ENCODE measurements at regions not wholly inside any gene's neighbourhood (a gene's known extent, or its start where the extent isn't known, plus 50 kb on each side); places are given as distances from the start of the nearest gene placed in this dataset.

DNA sequence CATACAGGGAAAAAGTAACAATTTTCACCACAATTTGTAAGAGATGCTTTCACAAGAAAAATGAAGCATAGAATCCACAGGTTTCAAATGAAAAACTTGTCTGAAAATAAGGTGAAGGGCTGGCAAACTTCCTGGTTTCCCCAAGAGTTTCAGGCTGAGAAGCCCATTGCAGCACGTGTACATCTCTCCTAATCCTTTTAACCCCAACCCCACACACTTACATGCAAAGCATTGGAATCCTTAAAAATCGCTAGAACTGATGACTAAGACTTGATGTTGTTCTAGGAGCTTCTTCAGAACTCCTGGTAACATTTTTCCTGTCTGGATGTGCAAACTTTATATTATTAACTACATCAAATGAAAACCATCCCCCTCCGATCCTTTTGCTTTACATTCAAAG lies 317.8 kb upstream of the RGMB start:
- H3K9ac ChIP-seq = no peak overlapping the region
- no peaks in the 10 kb centered on the region for H4K20me1 ChIP-seq (ENCODE audit: insufficient read depth)
- no peak overlapping the region for H3K4me3 ChIP-seq (IDR thresholded peaks at IDR 0.05; ENCODE audit: insufficient read depth, low read depth, low read length)
- no peaks in the 10 kb centered on the region for H3K36me3 ChIP-seq (ENCODE audit: insufficient read depth)
- no peaks in the 10 kb centered on the region for H3K27me3 ChIP-seq (ENCODE audit: insufficient read depth, low read depth)
- H3K4me1 ChIP-seq (ENCODE audit: low read depth, poor library complexity, severe bottlenecking) = no peaks in the 10 kb centered on the region
- no peak overlapping the region for H3K27ac ChIP-seq
- H3K4me2 ChIP-seq = no peak overlapping the region
- TF ChIP-seq, protein P1, sequence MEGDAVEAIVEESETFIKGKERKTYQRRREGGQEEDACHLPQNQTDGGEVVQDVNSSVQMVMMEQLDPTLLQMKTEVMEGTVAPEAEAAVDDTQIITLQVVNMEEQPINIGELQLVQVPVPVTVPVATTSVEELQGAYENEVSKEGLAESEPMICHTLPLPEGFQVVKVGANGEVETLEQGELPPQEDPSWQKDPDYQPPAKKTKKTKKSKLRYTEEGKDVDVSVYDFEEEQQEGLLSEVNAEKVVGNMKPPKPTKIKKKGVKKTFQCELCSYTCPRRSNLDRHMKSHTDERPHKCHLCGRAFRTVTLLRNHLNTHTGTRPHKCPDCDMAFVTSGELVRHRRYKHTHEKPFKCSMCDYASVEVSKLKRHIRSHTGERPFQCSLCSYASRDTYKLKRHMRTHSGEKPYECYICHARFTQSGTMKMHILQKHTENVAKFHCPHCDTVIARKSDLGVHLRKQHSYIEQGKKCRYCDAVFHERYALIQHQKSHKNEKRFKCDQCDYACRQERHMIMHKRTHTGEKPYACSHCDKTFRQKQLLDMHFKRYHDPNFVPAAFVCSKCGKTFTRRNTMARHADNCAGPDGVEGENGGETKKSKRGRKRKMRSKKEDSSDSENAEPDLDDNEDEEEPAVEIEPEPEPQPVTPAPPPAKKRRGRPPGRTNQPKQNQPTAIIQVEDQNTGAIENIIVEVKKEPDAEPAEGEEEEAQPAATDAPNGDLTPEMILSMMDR (conservative IDR thresholded peaks at IDR 0.05; ENCODE audit: low read depth, low read length) = no peak
- no peaks in the 10 kb centered on the region for H3K79me2 ChIP-seq (ENCODE audit: insufficient read depth, low read depth)
- no peak overlapping the region for H2AFZ ChIP-seq (ENCODE audit: low read depth)

DNA sequence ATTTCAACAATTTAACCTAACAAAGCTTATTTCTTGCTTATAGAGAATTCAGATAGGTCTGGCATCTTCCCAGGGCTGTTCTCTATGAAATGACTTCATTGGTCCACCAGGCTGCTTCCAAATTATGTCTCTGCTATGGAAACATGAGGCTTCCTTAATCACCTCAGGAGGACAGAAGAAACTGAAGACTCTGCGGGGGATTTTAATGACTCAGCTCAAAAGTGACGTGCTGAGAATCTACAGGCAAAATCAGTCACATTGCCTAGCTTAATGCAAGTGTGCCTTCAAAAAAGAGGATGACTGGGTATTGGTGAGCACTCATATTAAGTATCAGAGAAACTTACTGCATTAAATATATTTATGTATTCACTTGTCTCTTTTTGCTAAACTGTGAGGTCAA lies 315.5 kb upstream of the RGMB start:
- Histone ChIP-seq H4K20me1 (ENCODE audit: insufficient read depth) (no peaks in the 10 kb centered on the region), H3K4me1 (ENCODE audit: low read depth, poor library complexity, severe bottlenecking) (no peaks in the 10 kb centered on the region), H3K4me3 (IDR thresholded peaks at IDR 0.05; ENCODE audit: insufficient read depth, low read depth, low read length) (no peak overlapping the region), H3K36me3 (ENCODE audit: insufficient read depth) (no peaks in the 10 kb centered on the region), H3K79me2 (ENCODE audit: insufficient read depth, low read depth) (no peaks in the 10 kb centered on the region), H3K27ac (no peak overlapping the region), H3K4me2 (no peak overlapping the region), H2AFZ (ENCODE audit: low read depth) (no peak overlapping the region), H3K9ac (no peak overlapping the region), H3K27me3 (ENCODE audit: insufficient read depth, low read depth) (no peaks in the 10 kb centered on the region)
- TF ChIP-seq, protein P1 (conservative IDR thresholded peaks at IDR 0.05; ENCODE audit: low read depth, low read length) = no peak

DNA sequence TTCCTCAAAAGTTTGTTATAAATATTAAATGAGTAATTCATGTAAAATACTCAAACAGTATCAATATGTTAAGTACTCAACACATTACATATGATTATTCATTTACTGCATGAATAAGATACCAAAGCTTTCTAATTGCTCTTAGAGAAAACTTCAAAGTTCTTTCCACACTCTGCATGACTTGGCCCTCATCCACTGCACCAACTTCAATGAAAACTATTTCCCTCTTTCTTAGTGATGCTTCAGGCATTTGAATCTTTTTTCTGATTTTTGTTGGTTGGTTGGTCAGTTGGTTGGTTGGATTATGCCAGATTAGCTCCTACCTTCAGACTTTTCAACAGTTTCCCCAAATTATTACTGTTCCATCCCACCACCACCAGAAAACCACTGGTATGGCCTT lies 314.7 kb upstream of the RGMB start:
- no peak overlapping the region for H3K4me2 ChIP-seq
- H3K9ac ChIP-seq = no peak overlapping the region
- no peaks in the 10 kb centered on the region for H3K27me3 ChIP-seq (ENCODE audit: insufficient read depth, low read depth)
- H2AFZ ChIP-seq (ENCODE audit: low read depth) = no peak overlapping the region
- H3K4me1 ChIP-seq (ENCODE audit: low read depth, poor library complexity, severe bottlenecking) = no peaks in the 10 kb centered on the region
- no peak overlapping the region for H3K4me3 ChIP-seq (IDR thresholded peaks at IDR 0.05; ENCODE audit: insufficient read depth, low read depth, low read length)
- H3K36me3 ChIP-seq (ENCODE audit: insufficient read depth) = no peaks in the 10 kb centered on the region
- no peaks in the 10 kb centered on the region for H3K79me2 ChIP-seq (ENCODE audit: insufficient read depth, low read depth)
- no peaks in the 10 kb centered on the region for H4K20me1 ChIP-seq (ENCODE audit: insufficient read depth)
- no peak overlapping the region for H3K27ac ChIP-seq
- TF ChIP-seq, protein P1 (conservative IDR thresholded peaks at IDR 0.05; ENCODE audit: low read depth, low read length) = no peak

DNA sequence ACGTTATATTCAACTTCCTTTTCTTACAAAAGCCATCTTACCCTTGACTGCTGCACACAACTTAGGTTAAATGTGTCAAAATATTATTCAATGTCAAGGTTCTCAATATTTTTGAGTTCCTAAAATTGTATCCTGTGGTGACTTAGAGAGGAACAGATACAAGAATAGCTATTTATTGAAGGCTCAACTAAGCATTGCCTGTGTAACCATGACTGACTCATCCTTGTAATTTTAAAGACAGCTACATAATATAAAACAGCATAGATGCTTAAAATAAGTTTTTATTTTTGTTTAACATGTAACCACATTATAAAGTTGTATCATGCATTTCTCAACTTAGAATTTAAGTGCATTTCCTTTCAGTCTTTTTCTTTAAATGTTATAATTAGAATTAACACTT lies 312.9 kb upstream of the RGMB start:
- Histone ChIP-seq H2AFZ (ENCODE audit: low read depth) (no peak overlapping the region), H3K9ac (no peak overlapping the region), H3K27ac (no peak overlapping the region), H3K4me1 (ENCODE audit: low read depth, poor library complexity, severe bottlenecking) (no peaks in the 10 kb centered on the region), H3K27me3 (ENCODE audit: insufficient read depth, low read depth) (no peaks in the 10 kb centered on the region), H3K4me2 (no peak overlapping the region), H3K36me3 (ENCODE audit: insufficient read depth) (no peaks in the 10 kb centered on the region), H4K20me1 (ENCODE audit: insufficient read depth) (no peaks in the 10 kb centered on the region), H3K4me3 (IDR thresholded peaks at IDR 0.05; ENCODE audit: insufficient read depth, low read depth, low read length) (no peak overlapping the region), H3K79me2 (ENCODE audit: insufficient read depth, low read depth) (no peaks in the 10 kb centered on the region)
- TF ChIP-seq, protein P1 (conservative IDR thresholded peaks at IDR 0.05; ENCODE audit: low read depth, low read length) = no peak

DNA sequence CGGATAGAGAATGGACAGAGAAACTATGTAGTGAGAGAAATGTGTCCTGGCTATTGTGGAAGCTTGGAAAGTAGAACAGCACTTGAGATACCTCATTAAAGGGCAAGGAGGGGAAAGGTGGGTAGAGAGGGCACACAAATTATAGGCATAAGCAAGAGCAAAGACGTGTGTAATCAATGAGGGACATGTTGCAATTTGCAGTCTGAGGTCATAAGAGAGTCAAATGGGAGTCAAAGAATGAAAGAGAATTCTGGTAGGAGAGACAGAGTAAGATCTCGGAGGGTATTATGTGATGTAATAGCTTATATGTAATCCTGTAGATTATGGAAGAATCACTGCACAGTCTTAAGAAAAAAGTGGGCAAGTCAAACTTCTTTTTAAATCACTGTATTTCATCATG lies 312.0 kb upstream of the RGMB start:
- TF ChIP-seq, protein P1 (conservative IDR thresholded peaks at IDR 0.05; ENCODE audit: low read depth, low read length) = no peak
- Histone ChIP-seq H2AFZ (ENCODE audit: low read depth) (no peak overlapping the region), H3K4me3 (IDR thresholded peaks at IDR 0.05; ENCODE audit: insufficient read depth, low read depth, low read length) (no peak overlapping the region), H3K27me3 (ENCODE audit: insufficient read depth, low read depth) (no peaks in the 10 kb centered on the region), H4K20me1 (ENCODE audit: insufficient read depth) (no peaks in the 10 kb centered on the region), H3K9ac (no peak overlapping the region), H3K4me2 (no peak overlapping the region), H3K36me3 (ENCODE audit: insufficient read depth) (no peaks in the 10 kb centered on the region), H3K27ac (no peak overlapping the region), H3K79me2 (ENCODE audit: insufficient read depth, low read depth) (no peaks in the 10 kb centered on the region), H3K4me1 (ENCODE audit: low read depth, poor library complexity, severe bottlenecking) (no peaks in the 10 kb centered on the region)

Measured in KMS-11 (cell line).